GM19395 (cell line): ENCODE measurements at regions not wholly inside any gene's neighbourhood (a gene's known extent, or its start where the extent isn't known, plus 50 kb on each side); places are given as distances from the start of the nearest gene placed in this dataset.
"Not testable (repeated sequence)": the region's sequence is repeated elsewhere in the genome, so short reads cannot be mapped to it uniquely, and the experiment has no call there.

ENCODE experiments used
- ATAC-seq: cut with Tn5 transposase; IDR thresholded peaks from one replicate; pipeline ENCODE4 v1.9.1; 2021; ENCODE audit warnings: mild to moderate bottlenecking, moderate library complexity; ENCODE audit not compliant: unreplicated experiment

- ATAC-seq = not testable (repeated sequence)
Measured at GRCh38 chr17:20633268-20634059, 53.9 kb downstream of the CDRT15L2 start.

DNA sequence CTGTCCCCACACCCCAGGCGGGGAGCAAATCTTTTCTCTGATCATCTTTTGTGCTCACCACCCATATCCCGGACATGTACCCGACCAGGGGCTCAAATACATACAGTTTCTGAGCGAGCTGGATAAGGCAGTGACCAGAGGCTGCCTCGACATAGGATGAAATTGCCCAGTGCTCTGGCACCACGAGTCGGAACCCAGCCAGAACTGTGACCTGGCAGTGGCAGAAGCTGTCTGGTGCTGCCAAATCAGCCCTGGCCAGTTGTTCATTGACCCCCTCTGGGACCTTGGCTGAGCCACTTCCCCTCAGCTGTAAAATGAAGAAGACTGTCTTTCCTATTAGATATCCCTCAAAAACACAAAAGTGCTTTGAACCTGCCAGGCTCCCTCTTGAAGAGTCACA is 60.6 kb downstream of the CDRT15L2 start:
- ATAC-seq = not testable (repeated sequence)

DNA sequence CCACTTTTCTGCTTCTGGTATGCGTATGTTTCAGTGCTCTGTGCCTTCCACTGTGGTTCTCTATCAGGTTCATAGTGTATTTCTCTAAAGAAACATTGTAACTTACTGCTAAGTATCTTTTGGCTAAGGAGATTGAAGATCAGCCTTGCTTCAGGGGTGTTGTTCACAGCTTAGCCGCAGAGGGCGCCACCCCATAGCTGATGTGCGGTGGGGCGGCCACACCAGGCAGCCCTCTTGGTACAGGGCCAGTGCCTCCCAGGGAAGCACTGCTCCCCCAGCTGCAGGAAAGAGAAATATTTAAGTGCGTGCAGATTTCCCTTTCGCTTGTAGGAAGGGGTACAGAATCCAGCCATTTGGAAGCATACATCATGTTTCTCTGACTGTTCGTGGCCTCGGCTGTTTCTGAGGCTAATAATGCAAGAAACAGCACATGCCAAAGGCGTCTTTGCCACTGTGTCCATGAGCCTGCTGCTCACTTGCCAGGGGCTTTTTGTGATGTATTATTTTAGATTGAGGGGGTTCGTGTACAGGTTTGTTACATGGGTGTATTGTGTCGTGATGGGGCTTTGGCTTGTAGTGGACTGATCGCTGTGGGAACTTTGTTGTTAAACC is 67.2 kb downstream of the CDRT15L2 start:
- not testable (repeated sequence) for ATAC-seq

- ATAC-seq = peak; percentile 92
Measured at GRCh38 chr17:20649097-20649767, 69.7 kb downstream of the CDRT15L2 start.

- not testable (repeated sequence) for ATAC-seq
Measured at GRCh38 chr17:20651022-20651421, 71.5 kb downstream of the CDRT15L2 start.

DNA sequence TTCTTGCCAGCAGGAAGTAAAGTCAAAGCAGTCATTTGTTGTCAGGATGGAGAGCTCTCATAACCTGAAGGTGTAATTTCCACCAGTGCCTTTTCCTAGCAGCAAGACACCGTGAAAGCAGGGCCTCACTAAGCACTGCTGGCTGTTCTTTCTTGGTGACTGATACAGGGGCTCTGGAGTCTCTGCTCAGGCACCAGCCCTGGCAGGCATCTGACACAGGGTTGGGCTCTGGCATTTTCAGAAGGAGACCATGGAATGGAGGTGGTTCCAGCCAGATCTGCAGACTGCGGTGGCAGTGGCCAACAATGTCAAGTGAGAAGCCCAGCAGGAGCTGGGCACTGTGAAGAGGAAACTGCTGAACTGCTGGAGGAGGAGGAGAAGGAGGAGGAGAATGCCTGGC is 72.2 kb downstream of the CDRT15L2 start:
- ATAC-seq = not testable (repeated sequence)

DNA sequence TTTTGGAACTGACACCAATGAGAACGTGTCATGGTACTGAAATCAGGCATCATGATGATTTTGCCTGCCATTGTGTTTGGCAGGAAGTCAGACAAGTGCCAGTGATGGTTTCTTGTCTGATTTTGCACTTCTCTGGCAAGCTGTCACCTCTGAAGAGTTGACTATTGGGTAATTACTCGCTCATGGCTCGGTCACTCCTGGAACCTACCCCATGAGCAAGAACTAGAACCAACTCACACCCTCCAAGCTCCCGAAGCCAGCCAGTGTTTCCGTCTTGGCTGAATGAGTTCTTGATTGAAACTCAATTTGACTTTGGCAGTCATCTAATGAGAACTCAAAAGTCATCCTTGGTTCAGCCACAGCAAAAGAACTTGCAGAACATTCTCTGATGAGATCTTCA is 73.9 kb downstream of the CDRT15L2 start:
- ATAC-seq = not testable (repeated sequence)

GRCh38 chr17:20654114-20654513 is 74.6 kb downstream of the CDRT15L2 start:
- not testable (repeated sequence) for ATAC-seq

- ATAC-seq = not testable (repeated sequence)
Measured at GRCh38 chr17:20654575-20654974, 75.1 kb downstream of the CDRT15L2 start.

- not testable (repeated sequence) for ATAC-seq
Measured at GRCh38 chr17:20665103-20665955, 85.8 kb downstream of the CDRT15L2 start.

GRCh38 chr17:20666689-20667088 is 87.2 kb downstream of the CDRT15L2 start:
- ATAC-seq = not testable (repeated sequence)

GRCh38 chr17:20667712-20668111 is 88.2 kb downstream of the CDRT15L2 start:
- not testable (repeated sequence) for ATAC-seq

- not testable (repeated sequence) for ATAC-seq
Measured at GRCh38 chr17:20668316-20668715, 88.8 kb downstream of the CDRT15L2 start.

GRCh38 chr17:20668868-20669267 is 89.3 kb downstream of the CDRT15L2 start:
- not testable (repeated sequence) for ATAC-seq

GRCh38 chr17:20670506-20670905 is 91.0 kb downstream of the CDRT15L2 start:
- ATAC-seq = not testable (repeated sequence)

GRCh38 chr17:20674374-20674773 is 94.8 kb downstream of the CDRT15L2 start:
- not testable (repeated sequence) for ATAC-seq

DNA sequence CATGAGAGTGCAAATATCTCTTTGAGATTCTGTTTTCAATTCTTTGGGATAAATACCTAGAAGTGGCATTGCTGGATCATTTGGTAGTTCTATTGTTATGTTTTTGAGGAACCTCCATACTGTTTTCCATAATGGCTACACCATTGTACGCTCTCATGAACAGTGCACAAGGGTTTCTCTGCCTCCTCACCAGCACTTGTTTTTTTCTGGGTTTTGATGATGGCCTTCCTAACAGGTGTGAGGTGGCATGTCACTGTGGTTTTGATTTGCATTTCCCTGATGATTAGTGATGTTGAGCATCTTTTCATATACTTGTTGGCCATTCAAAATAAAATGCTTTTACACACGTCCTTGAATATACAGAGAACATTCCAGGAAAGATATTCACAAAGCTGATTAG is 96.2 kb downstream of the CDRT15L2 start:
- not testable (repeated sequence) for ATAC-seq

- not testable (repeated sequence) for ATAC-seq
Measured at GRCh38 chr17:20676656-20677055, 97.1 kb downstream of the CDRT15L2 start.

- ATAC-seq = not testable (repeated sequence)
Measured at GRCh38 chr17:20677469-20677868, 97.9 kb downstream of the CDRT15L2 start.

DNA sequence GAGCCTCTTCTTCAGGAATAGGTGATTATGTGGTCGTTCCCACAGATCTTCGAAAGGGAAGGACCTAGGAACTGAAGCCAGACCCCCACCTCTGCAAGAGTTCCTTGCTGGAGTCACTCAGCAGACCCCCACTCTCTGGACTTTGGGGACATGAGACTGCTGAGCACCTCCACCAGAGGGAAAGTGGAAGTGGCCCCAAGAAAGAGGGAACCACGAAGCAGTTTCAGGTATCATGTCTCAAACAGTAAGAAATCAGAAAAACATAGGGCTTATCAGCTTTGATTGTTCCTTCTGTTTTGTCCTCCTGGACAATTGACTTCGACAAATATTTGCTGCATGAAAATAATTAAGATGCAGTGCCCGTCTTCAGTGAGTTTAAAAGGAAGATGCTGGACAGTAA is 98.9 kb downstream of the CDRT15L2 start:
- not testable (repeated sequence) for ATAC-seq
